ENCODE measurements at regions not wholly inside any gene's neighbourhood (a gene's known extent, or its start where the extent isn't known, plus 50 kb on each side); places are given as distances from the start of the nearest gene placed in this dataset.
"Not testable (repeated sequence)": the region's sequence is repeated elsewhere in the genome, so short reads cannot be mapped to it uniquely, and the experiment has no call there.

GRCh38 chr6:40877362-40877761, 161.7 kb downstream of the UNC5CL start:
- no peak for TF ChIP-seq CTCF (IDR thresholded peaks at IDR 0.05)
- no peaks in the 10 kb centered on the region for H3K27me3 ChIP-seq
- DNase-seq (no peak), ATAC-seq (no peak)
- peaks cover 0 to 4% of the 10 kb centered on the region in 2 donors for H3K9me3 ChIP-seq
- no peak overlapping the region for H3K4me3 ChIP-seq
- no peak overlapping the region for H3K27ac ChIP-seq
- intact Hi-C loops (cut with DNase I), result no loop called here
- H3K4me1 ChIP-seq, result no peaks in the 10 kb centered on the region
- no peaks in the 10 kb centered on the region for H3K36me3 ChIP-seq

- TF ChIP-seq CTCF (IDR thresholded peaks at IDR 0.05), result no peak
- Histone ChIP-seq H3K9me3 (peaks cover 0 to 4% of the 10 kb centered on the region in 2 donors), H3K27ac (no peak overlapping the region), H3K4me3 (no peak overlapping the region), H3K4me1 (no peaks in the 10 kb centered on the region), H3K27me3 (no peaks in the 10 kb centered on the region), H3K36me3 (no peaks in the 10 kb centered on the region)
- no peak for DNase-seq
- intact Hi-C loops (cut with DNase I), result no loop called here
- no peak for ATAC-seq
Measured at GRCh38 chr6:40876336-40876735, 162.7 kb downstream of the UNC5CL start.

DNA sequence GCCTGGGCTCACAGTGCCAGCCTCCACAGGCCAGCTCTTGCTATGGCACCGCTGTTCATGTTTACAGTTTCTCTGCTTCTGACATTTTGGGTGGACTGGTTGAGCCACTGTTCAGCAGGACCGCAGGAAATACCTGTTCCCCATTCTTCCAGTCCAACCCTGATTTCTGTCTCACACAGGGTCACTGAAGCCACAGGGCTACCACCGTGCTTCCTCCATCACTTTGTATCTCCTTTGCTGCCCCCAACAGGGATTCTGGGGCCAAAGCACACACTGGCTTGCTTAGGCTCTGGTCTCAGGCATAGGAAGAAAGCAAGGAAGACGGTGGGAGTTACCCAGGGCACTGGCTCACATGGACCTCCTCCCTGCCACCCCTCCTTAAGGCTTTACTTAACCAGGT, 164.5 kb downstream of the UNC5CL start:
- no peak overlapping the region for H3K27ac ChIP-seq
- H3K9me3 ChIP-seq, result peaks cover 0 to 4% of the 10 kb centered on the region in 2 donors
- H3K27me3 ChIP-seq, result no peaks in the 10 kb centered on the region
- intact Hi-C loops (cut with DNase I), result no loop called here
- ATAC-seq (no peak), DNase-seq (no peak)
- H3K4me3 ChIP-seq, result no peak overlapping the region
- TF ChIP-seq CTCF (IDR thresholded peaks at IDR 0.05), result no peak
- H3K4me1 ChIP-seq, result no peaks in the 10 kb centered on the region
- H3K36me3 ChIP-seq, result no peaks in the 10 kb centered on the region

GRCh38 chr6:40871424-40871823, 167.6 kb downstream of the UNC5CL start:
- Histone ChIP-seq H3K27ac (no peak overlapping the region), H3K4me3 (no peak overlapping the region), H3K27me3 (no peaks in the 10 kb centered on the region), H3K36me3 (no peaks in the 10 kb centered on the region), H3K4me1 (no peaks in the 10 kb centered on the region), H3K9me3 (no peaks in the 10 kb centered on the region)
- DNase-seq (no peak), ATAC-seq (no peak)
- no peak for TF ChIP-seq CTCF (IDR thresholded peaks at IDR 0.05)
- intact Hi-C loops (cut with DNase I), result no loop called here

DNA sequence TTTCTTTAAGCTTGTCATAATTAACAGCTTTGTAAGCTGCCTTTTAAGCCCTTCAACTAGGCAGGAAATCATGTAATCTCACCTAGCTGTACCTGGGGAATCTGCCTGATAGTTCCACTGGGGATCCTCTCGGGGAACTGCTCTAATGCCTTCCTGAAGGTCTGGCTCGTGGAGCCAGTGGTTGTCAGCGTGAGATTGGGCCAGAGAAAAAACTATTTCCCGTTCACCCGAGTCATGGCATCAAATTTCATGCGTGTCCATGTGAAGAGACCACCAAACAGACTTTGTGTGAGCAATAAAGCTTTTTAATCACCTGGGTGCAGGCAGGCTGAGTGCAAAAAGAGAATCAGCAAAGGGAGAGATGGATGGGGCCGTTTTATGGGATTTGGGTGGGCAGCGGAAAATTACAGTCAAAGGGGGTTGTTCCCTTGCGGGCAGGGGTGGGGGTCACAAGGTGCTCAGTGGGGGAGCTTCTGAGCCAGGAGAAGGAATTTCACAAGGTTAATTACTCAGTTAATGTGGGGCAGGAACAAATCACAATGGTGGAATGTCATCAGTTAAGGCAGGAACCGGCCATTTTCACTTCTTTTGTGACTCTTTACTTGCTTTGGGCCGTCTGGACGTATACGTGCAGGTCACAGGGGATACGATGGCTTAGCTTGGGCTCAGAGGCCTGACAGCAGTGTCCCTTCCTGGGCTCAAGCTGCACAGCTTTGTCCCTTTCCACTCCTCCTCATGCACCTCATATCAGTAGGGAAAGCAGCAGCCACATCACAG, 170.7 kb downstream of the UNC5CL start:
- H3K36me3 ChIP-seq; H3K27me3 ChIP-seq; H3K9me3 ChIP-seq; H3K4me3 ChIP-seq; ATAC-seq; H3K27ac ChIP-seq; intact Hi-C loops (cut with DNase I); H3K4me1 ChIP-seq; DNase-seq: not testable (repeated sequence)

- intact Hi-C loops (cut with DNase I); H3K4me1 ChIP-seq; H3K9me3 ChIP-seq; H3K27ac ChIP-seq; ATAC-seq; DNase-seq; H3K4me3 ChIP-seq; H3K27me3 ChIP-seq; H3K36me3 ChIP-seq: not testable (repeated sequence)
Measured at GRCh38 chr6:40867527-40867926, 171.5 kb downstream of the UNC5CL start.

GRCh38 chr6:40865259-40865658, 173.8 kb downstream of the UNC5CL start:
- H3K27me3 ChIP-seq; ATAC-seq; H3K4me3 ChIP-seq; H3K27ac ChIP-seq; DNase-seq; H3K36me3 ChIP-seq; H3K9me3 ChIP-seq; H3K4me1 ChIP-seq; intact Hi-C loops (cut with DNase I): not testable (repeated sequence)
